Lower leg skin (tissue), 3 donors: ENCODE measurements at regions not wholly inside any gene's neighbourhood (a gene's known extent, or its start where the extent isn't known, plus 50 kb on each side); places are given as distances from the start of the nearest gene placed in this dataset.

ENCODE experiments used
- POLR2A ChIP-seq, 2 donors: fragments of 450-650 bp; IDR thresholded peaks; one replicate each; pipeline ENCODE4 v1.6.1; 2016 to 2017; ENCODE audit warnings: antibody characterized with exemption in 2 of 2, mild to moderate bottlenecking in 1 of 2, moderate library complexity in 1 of 2
- TF ChIP-seq, protein P1 (sequence below), 3 donors: fragments of 450-650 bp; IDR thresholded peaks; one replicate each; pipeline ENCODE4 v1.5.1; 2016; ENCODE audit warnings: antibody characterized with exemption in 3 of 3, mild to moderate bottlenecking in 3 of 3, moderate library complexity in 2 of 3

DNA sequence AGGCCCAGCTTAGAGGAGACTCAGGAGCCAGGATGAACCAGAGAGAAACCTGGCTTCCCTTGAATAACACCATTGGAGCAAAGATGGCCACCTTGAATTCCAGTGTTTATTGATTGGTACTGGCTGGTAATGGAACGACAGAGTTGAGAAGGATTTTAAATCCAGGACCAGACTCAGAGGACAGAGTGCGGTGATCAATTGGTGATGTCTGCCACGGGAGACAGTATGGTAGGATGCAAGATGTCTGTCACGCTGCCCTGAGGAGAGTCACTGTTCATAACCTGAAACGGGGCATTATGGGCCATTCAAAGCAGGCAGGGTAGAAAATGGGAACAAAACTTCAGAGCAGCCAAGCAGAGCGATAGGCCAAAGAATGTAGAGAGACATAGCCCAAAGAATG, 55.4 kb upstream of the ISX start:
- TF ChIP-seq, protein P1, sequence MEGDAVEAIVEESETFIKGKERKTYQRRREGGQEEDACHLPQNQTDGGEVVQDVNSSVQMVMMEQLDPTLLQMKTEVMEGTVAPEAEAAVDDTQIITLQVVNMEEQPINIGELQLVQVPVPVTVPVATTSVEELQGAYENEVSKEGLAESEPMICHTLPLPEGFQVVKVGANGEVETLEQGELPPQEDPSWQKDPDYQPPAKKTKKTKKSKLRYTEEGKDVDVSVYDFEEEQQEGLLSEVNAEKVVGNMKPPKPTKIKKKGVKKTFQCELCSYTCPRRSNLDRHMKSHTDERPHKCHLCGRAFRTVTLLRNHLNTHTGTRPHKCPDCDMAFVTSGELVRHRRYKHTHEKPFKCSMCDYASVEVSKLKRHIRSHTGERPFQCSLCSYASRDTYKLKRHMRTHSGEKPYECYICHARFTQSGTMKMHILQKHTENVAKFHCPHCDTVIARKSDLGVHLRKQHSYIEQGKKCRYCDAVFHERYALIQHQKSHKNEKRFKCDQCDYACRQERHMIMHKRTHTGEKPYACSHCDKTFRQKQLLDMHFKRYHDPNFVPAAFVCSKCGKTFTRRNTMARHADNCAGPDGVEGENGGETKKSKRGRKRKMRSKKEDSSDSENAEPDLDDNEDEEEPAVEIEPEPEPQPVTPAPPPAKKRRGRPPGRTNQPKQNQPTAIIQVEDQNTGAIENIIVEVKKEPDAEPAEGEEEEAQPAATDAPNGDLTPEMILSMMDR (IDR thresholded peaks at IDR 0.05) = no peak
- no peak for TF ChIP-seq POLR2A (IDR thresholded peaks at IDR 0.05)
